ENCODE measurements at regions not wholly inside any gene's neighbourhood (a gene's known extent, or its start where the extent isn't known, plus 50 kb on each side); places are given as distances from the start of the nearest gene placed in this dataset.

DNA sequence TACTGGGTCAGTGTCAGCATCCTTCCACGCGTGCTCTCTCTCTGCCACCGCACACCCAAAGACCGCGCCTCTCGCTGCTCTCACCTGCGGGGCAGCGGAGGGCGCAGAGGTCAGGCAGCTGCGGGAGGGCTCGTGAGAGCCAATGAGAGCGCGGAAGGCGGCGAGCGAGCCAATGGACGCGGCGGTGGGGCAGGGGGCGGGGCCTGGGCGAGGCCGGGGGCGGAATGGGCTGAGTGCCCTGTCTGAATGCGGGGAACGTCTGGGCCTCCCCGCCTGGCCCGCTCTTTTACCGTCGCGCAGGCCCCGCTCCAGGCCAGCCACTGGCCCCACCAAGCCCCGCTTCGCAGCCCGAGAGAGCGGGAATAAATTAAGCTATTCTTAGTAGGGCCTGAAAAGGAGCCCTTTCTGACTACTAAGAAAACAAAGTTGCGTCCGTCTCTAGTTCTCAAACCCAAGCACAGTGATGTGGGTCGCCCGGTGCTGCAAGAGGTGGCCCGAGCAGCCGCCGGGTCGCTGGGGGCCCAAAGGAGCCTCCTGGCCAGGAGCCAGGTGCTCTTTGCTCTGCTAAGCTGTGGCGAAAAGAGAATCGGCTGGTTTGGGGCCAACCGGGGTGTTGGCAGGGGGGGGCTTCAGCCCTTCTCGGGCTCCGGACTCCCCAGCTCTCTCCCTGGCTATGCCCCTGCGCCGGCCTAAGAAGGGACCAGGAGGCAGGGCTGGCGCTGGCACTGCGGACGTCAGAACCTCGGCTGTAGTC lies 81.1 kb upstream of the GLI2 start:
- Histone ChIP-seq H3K9me3 (ENCODE audit: control insufficient read depth, low read depth, low read length) (peaks cover 13% of the 10 kb centered on the region), H4K91ac (ENCODE audit: insufficient read length, low read depth, low read length) (no peak overlapping the region), H3K23me2 (ENCODE audit: insufficient read length, low read depth, low read length, poor library complexity, severe bottlenecking) (no peaks in the 10 kb centered on the region), H4K8ac (replicated peaks; ENCODE audit: insufficient read length, low read depth, low read length) (no peak overlapping the region), H3K4me2 (ENCODE audit: insufficient read depth, insufficient read length, low read length) (no peak overlapping the region), H3K27me3 (ENCODE audit: insufficient read depth, low read length) (no peaks in the 10 kb centered on the region; the same call in 1 of the 2 replicates), H2BK5ac (ENCODE audit: insufficient read length, low read length) (no peak overlapping the region), H3K14ac (ENCODE audit: insufficient read depth, low read length) (no peak overlapping the region), H4K5ac (ENCODE audit: insufficient read length, low read depth, low read length) (no peak overlapping the region), H2AK5ac (ENCODE audit: insufficient read length, low read length) (no peak overlapping the region), H3T11ph (ENCODE audit: low read length) (no peak overlapping the region), H3K18ac (ENCODE audit: insufficient read length, low read depth, low read length) (no peak overlapping the region), H3K9ac (ENCODE audit: extremely low read depth, insufficient read length, low read length) (no peak overlapping the region), H3K4me1 (ENCODE audit: insufficient read depth, low read length) (no peaks in the 10 kb centered on the region), H3K4ac (ENCODE audit: low read depth, low read length) (no peak overlapping the region), H3K56ac (ENCODE audit: insufficient read length, low read depth, low read length) (no peak overlapping the region), H2AFZ (ENCODE audit: low read length) (no peak overlapping the region), H2BK20ac (ENCODE audit: low read depth, low read length, poor library complexity, severe bottlenecking) (no peak overlapping the region), H3K79me2 (ENCODE audit: insufficient read depth, low read length) (no peaks in the 10 kb centered on the region), H2BK12ac (ENCODE audit: insufficient read length, low read depth, low read length) (no peak overlapping the region), H2BK120ac (ENCODE audit: low read depth, low read length, poor library complexity, severe bottlenecking) (no peak overlapping the region), H4K20me1 (ENCODE audit: control insufficient read depth, insufficient read depth, insufficient read length) (no peaks in the 10 kb centered on the region), H3K79me1 (ENCODE audit: insufficient read depth, low read depth, low read length, poor library complexity, severe bottlenecking) (no peaks in the 10 kb centered on the region), H3K23ac (ENCODE audit: insufficient read length, low read depth, low read length) (no peak overlapping the region), H2BK15ac (ENCODE audit: low read depth, low read length) (no peak overlapping the region), H3K27ac (ENCODE audit: insufficient read length, low read depth, low read length) (no peak overlapping the region)
- Mint-ChIP-seq H3K9me3 (peaks cover 23 to 24% of the 10 kb centered on the region in 2 experiments), H3K36me3 (ENCODE audit: insufficient read depth in 1 of 3, low read depth in 3 of 3) (peaks cover 4 to 16% (median 8%) of the 10 kb centered on the region in 3 experiments), H3K27me3 (ENCODE audit: low read depth) (peaks cover 86% of the 10 kb centered on the region), H3K4me1 (peaks cover 0 to 10% of the 10 kb centered on the region in 2 experiments; a peak in 2 of 4 replicates), H3K4me3 (no peak overlapping the region), H3K27ac (no peak overlapping the region)
- peak; percentile 87 for DNase-seq
- TF ChIP-seq, protein P1, sequence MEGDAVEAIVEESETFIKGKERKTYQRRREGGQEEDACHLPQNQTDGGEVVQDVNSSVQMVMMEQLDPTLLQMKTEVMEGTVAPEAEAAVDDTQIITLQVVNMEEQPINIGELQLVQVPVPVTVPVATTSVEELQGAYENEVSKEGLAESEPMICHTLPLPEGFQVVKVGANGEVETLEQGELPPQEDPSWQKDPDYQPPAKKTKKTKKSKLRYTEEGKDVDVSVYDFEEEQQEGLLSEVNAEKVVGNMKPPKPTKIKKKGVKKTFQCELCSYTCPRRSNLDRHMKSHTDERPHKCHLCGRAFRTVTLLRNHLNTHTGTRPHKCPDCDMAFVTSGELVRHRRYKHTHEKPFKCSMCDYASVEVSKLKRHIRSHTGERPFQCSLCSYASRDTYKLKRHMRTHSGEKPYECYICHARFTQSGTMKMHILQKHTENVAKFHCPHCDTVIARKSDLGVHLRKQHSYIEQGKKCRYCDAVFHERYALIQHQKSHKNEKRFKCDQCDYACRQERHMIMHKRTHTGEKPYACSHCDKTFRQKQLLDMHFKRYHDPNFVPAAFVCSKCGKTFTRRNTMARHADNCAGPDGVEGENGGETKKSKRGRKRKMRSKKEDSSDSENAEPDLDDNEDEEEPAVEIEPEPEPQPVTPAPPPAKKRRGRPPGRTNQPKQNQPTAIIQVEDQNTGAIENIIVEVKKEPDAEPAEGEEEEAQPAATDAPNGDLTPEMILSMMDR (conservative IDR thresholded peaks at IDR 0.05): no peak
- whole genome bisulfite sequencing (ENCODE audit: extremely low coverage, insufficient read length, low lambda C conversion rate): no CpG with 5 or more reads among the region's 54 CpGs

Data from H9 (cell line).